ENCODE measurements at regions not wholly inside any gene's neighbourhood (a gene's known extent, or its start where the extent isn't known, plus 50 kb on each side); places are given as distances from the start of the nearest gene placed in this dataset.

DNA sequence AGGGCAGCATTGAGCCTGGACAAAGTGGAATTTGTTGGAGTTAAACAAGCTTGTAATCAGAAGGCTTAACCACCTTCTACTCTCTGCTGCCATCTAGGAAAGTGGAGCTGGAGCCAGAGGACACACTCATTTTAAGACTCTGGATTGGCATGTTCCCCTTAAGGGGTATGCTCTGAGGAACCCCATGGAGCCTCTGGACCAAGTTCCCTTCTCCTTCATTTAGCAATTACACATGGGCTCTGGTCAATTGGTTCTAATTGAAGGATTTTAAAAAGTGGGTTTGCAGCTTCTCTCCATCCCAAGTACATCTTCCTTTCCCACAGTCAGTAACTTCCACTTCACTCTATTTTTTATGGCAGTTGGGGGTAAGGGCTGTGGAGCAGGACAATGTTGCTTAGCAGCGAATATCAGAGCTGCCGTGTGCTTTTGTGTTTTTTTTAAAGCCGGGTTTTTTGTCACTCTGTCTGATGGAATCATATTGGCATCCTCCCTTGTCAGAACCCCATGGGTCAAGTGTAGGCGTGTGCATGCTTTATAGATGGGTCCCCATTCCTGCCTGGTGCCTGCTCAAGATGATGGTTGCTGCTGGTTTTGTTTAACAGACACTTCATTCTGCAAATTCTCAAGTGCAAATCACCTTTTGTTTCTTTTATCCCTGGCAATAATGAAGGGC, 330.7 kb upstream of the ADAMTSL1 start:
- Mint-ChIP-seq H3K4me1 (ENCODE audit: low read depth) (peaks cover 5% of the 10 kb centered on the region), H3K36me3 (ENCODE audit: low read depth) (no peaks in the 10 kb centered on the region), H3K27me3 (ENCODE audit: low read depth) (no peaks in the 10 kb centered on the region), H3K4me3 (ENCODE audit: unreplicated experiment) (no peak overlapping the region), H3K9me3 (ENCODE audit: low read depth) (no peaks in the 10 kb centered on the region), H3K27ac (ENCODE audit: unreplicated experiment) (no peak overlapping the region)
- DNase-seq (ENCODE audit: low spot score): no peak
- TF ChIP-seq, protein P1, sequence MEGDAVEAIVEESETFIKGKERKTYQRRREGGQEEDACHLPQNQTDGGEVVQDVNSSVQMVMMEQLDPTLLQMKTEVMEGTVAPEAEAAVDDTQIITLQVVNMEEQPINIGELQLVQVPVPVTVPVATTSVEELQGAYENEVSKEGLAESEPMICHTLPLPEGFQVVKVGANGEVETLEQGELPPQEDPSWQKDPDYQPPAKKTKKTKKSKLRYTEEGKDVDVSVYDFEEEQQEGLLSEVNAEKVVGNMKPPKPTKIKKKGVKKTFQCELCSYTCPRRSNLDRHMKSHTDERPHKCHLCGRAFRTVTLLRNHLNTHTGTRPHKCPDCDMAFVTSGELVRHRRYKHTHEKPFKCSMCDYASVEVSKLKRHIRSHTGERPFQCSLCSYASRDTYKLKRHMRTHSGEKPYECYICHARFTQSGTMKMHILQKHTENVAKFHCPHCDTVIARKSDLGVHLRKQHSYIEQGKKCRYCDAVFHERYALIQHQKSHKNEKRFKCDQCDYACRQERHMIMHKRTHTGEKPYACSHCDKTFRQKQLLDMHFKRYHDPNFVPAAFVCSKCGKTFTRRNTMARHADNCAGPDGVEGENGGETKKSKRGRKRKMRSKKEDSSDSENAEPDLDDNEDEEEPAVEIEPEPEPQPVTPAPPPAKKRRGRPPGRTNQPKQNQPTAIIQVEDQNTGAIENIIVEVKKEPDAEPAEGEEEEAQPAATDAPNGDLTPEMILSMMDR (IDR thresholded peaks at IDR 0.05): peak; percentile 72

DNA sequence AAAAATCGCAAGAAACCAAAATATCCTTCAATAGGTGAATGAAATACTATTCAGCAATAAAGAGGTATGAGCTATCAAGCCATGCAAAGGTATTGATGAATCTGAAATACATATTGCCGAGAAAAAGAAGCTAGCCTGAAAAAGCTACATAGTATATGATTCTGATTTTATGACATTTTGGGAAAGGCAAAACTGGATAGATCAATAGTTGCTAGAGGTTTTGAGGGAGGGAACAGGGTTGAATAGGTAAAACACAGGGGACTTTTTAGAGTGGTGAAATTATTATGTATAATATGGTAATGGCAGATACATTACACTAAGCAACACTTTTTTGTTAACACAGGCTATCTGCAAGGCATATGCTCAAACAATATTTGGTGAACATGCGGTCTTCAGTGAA, 327.6 kb upstream of the ADAMTSL1 start:
- DNase-seq (ENCODE audit: low spot score): no peak
- TF ChIP-seq, protein P1 (IDR thresholded peaks at IDR 0.05): no peak
- no peaks in the 10 kb centered on the region for H3K27me3 Mint-ChIP-seq (ENCODE audit: low read depth)
- H3K36me3 Mint-ChIP-seq (ENCODE audit: low read depth): no peaks in the 10 kb centered on the region
- no peak overlapping the region for H3K27ac Mint-ChIP-seq (ENCODE audit: unreplicated experiment)
- H3K4me1 Mint-ChIP-seq (ENCODE audit: low read depth): peaks cover 9% of the 10 kb centered on the region
- H3K4me3 Mint-ChIP-seq (ENCODE audit: unreplicated experiment): no peak overlapping the region
- H3K9me3 Mint-ChIP-seq (ENCODE audit: low read depth): no peaks in the 10 kb centered on the region

DNA sequence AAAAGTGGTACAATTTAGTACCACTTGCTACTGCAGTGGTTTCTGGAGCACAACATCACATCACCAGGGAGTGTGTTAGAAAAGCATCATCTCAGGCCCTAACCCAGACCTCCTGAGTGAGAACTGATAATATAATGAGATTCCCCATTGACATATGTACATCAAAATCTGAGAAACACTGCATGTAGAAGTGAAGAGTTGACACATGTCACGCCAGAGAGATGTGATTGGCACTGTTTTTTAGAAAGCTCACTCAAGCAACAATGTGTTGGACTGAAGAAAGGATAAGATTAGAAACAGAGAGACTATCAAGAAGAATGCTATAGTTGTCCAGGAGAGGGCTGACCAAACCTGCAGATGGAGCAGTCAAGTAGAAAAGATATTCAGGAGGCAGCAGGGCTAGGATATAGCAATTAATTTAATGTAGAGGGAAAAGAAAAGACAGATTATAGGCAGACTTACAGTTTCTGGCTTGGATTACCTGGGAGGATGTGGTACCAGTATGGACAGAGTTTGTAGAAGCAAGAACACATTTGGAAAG, 324.4 kb upstream of the ADAMTSL1 start:
- Mint-ChIP-seq H3K4me3 (ENCODE audit: unreplicated experiment) (no peak overlapping the region), H3K27ac (ENCODE audit: unreplicated experiment) (no peak overlapping the region), H3K4me1 (ENCODE audit: low read depth) (peaks cover 17% of the 10 kb centered on the region), H3K36me3 (ENCODE audit: low read depth) (no peaks in the 10 kb centered on the region), H3K9me3 (ENCODE audit: low read depth) (no peaks in the 10 kb centered on the region), H3K27me3 (ENCODE audit: low read depth) (no peaks in the 10 kb centered on the region)
- TF ChIP-seq, protein P1 (IDR thresholded peaks at IDR 0.05): peak; percentile 56
- DNase-seq (ENCODE audit: low spot score): no peak

DNA sequence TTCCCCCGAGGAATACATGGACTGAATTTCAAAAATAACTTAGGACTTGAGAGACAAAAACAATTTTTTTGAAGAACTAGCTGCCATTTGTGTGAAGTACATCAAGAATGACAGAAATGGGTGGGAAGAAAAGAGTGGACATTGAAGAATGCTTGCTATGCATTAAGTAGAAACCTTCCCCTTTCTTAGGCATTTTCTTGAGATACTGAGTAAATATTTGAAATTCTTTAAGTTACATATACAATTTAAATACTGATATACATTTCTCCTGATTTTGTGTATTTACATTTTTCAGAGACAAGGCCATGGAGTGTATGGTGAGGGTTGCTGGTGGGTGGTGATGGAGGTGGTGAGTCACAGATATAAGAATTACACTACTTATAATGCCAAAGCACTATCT, 319.3 kb upstream of the ADAMTSL1 start:
- H3K27me3 Mint-ChIP-seq (ENCODE audit: low read depth): no peaks in the 10 kb centered on the region
- peaks cover 28% of the 10 kb centered on the region for H3K4me1 Mint-ChIP-seq (ENCODE audit: low read depth)
- TF ChIP-seq, protein P1 (IDR thresholded peaks at IDR 0.05): peak; percentile 17
- H3K27ac Mint-ChIP-seq (ENCODE audit: unreplicated experiment): peak overlapping the region; percentile 3
- peaks cover 3% of the 10 kb centered on the region for H3K9me3 Mint-ChIP-seq (ENCODE audit: low read depth)
- no peaks in the 10 kb centered on the region for H3K36me3 Mint-ChIP-seq (ENCODE audit: low read depth)
- no peak overlapping the region for H3K4me3 Mint-ChIP-seq (ENCODE audit: unreplicated experiment)
- no peak for DNase-seq (ENCODE audit: low spot score)

DNA sequence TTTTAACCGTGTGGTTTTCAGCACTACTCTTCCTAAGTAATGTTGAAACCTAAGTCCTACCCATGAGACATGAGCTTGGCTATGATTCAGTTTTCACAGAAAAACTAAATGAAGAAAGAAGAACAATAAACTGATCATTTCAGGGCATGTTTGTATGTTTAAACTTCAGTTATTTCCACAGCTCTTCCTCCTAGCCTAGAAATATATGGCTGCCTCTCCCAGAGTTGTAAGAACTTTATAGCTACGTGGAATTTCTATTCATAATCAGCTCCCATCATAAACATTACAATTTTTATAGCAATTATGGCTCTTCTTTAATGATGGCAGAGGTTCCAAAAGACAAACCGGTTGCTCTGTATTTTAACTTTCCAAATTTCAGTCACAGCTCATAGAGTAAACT, 314.7 kb upstream of the ADAMTSL1 start:
- H3K36me3 Mint-ChIP-seq (ENCODE audit: low read depth): no peaks in the 10 kb centered on the region
- TF ChIP-seq, protein P1 (IDR thresholded peaks at IDR 0.05): no peak
- H3K4me1 Mint-ChIP-seq (ENCODE audit: low read depth): peaks cover 23% of the 10 kb centered on the region
- H3K27me3 Mint-ChIP-seq (ENCODE audit: low read depth): no peaks in the 10 kb centered on the region
- peaks cover 3% of the 10 kb centered on the region for H3K9me3 Mint-ChIP-seq (ENCODE audit: low read depth)
- no peak overlapping the region for H3K4me3 Mint-ChIP-seq (ENCODE audit: unreplicated experiment)
- H3K27ac Mint-ChIP-seq (ENCODE audit: unreplicated experiment): no peak overlapping the region
- no peak for DNase-seq (ENCODE audit: low spot score)
